WTC11 (cell line): ENCODE measurements at regions not wholly inside any gene's neighbourhood (a gene's known extent, or its start where the extent isn't known, plus 50 kb on each side); places are given as distances from the start of the nearest gene placed in this dataset.

ENCODE experiments used
- ATAC-seq: fragments of 200-7000 bp; cut with Tn5 transposase; 2 replicates; pipeline ENCODE4 v1.10.0; 2021; ENCODE audit warnings: mild to moderate bottlenecking, moderate library complexity
- CTCF ChIA-PET: fragments of 300-600 bp; sonication (Branson Sonifier 250); formaldehyde crosslinking; loops from one replicate; lab custom pipeline; 2021; ENCODE audit warnings: antibody characterized with exemption; lab: Charles Lee
- POLR2A ChIA-PET: fragments of 350-600 bp; sonication (Branson Sonifier 250); formaldehyde crosslinking; loops from one replicate; lab custom pipeline; 2021; ENCODE audit warnings: antibody characterized with exemption; lab: Charles Lee
- DNase-seq: peaks from one replicate; pipeline ENCODE4 v3.0.0; 2021; ENCODE audit warnings: low spot score
- H3K27ac Mint-ChIP-seq: 2 replicates; pipeline ENCODE4 v1.8.0; 2021; ENCODE audit warnings: mixed read lengths
- H3K27me3 Mint-ChIP-seq: 2 replicates; pipeline ENCODE4 v1.8.0; 2021; ENCODE audit warnings: low read depth, mild to moderate bottlenecking, moderate library complexity, mixed read lengths
- H3K36me3 Mint-ChIP-seq: 2 replicates; pipeline ENCODE4 v1.8.0; 2021; ENCODE audit warnings: mixed read lengths
- H3K4me1 Mint-ChIP-seq: 2 replicates; pipeline ENCODE4 v1.8.0; 2022; ENCODE audit warnings: mixed read lengths
- H3K4me3 Mint-ChIP-seq: 2 replicates; pipeline ENCODE4 v1.8.0; 2021; ENCODE audit warnings: mild to moderate bottlenecking, moderate library complexity, mixed read lengths
- H3K9me3 Mint-ChIP-seq: 2 replicates; pipeline ENCODE4 v1.8.0; 2021; ENCODE audit warnings: mixed read lengths
- ATF2 ChIP-seq: sonication (generic); formaldehyde crosslinking; IDR thresholded peaks from 2 replicates; pipeline ENCODE4 v1.8.1; 2022; ENCODE audit warnings: low read depth, missing genetic modification reagents, borderline replicate concordance
- CREB1 ChIP-seq: sonication (generic); formaldehyde crosslinking; IDR thresholded peaks from 2 replicates; pipeline ENCODE4 v1.8.0; 2023; ENCODE audit warnings: mild to moderate bottlenecking, missing genetic modification reagents
- CTCF ChIP-seq: fragments of 200-600 bp; IDR thresholded peaks from 2 replicates; pipeline ENCODE4 v1.8.0; 2022; ENCODE audit warnings: antibody characterized with exemption
- ERG ChIP-seq: fragments of 250-450 bp; sonication (Bioruptor Pico); IDR thresholded peaks from 2 replicates; pipeline ENCODE4 v1.8.0; 2021; ENCODE audit warnings: mild to moderate bottlenecking
- FOXJ3 ChIP-seq: sonication (generic); formaldehyde crosslinking; IDR thresholded peaks from 2 replicates; pipeline ENCODE4 v1.9.0; 2021; ENCODE audit warnings: missing genetic modification reagents, mild to moderate bottlenecking, borderline replicate concordance
- GTF2I ChIP-seq: fragments of 250-450 bp; sonication (Bioruptor Pico); conservative IDR thresholded peaks from 2 replicates; pipeline ENCODE4 v1.4.0; 2021; ENCODE audit warnings: mild to moderate bottlenecking
- IRF2 ChIP-seq: sonication (generic); formaldehyde crosslinking; IDR thresholded peaks from 2 replicates; pipeline ENCODE4 v1.8.0; 2022; ENCODE audit warnings: low read depth, missing genetic modification reagents, borderline replicate concordance
- TEAD1 ChIP-seq: sonication (generic); formaldehyde crosslinking; IDR thresholded peaks from 2 replicates; pipeline ENCODE4 v1.8.0; 2022; ENCODE audit warnings: mild to moderate bottlenecking, missing genetic modification reagents
- TEAD4 ChIP-seq: sonication (generic); formaldehyde crosslinking; IDR thresholded peaks from 2 replicates; pipeline ENCODE4 v1.8.0; 2022; ENCODE audit warnings: mild to moderate bottlenecking, missing genetic modification reagents
- ZNF121 ChIP-seq: sonication (generic); formaldehyde crosslinking; IDR thresholded peaks from 2 replicates; pipeline ENCODE4 v1.8.0; 2023; ENCODE audit warnings: missing genetic modification reagents
- ZNF232 ChIP-seq: sonication (generic); formaldehyde crosslinking; IDR thresholded peaks from 2 replicates; pipeline ENCODE4 v1.8.0; 2022; ENCODE audit warnings: mild to moderate bottlenecking, missing genetic modification reagents
- ZNF396 ChIP-seq: fragments of 250-450 bp; sonication (Bioruptor Pico); IDR thresholded peaks from 2 replicates; pipeline ENCODE4 v1.8.0; 2021; ENCODE audit warnings: mild to moderate bottlenecking, moderate library complexity, borderline replicate concordance
- ZNF423 ChIP-seq: fragments of 250-450 bp; sonication (Bioruptor Pico); IDR thresholded peaks from 2 replicates; pipeline ENCODE4 v2.1.2; 2022; ENCODE audit warnings: mild to moderate bottlenecking, moderate library complexity
- TF ChIP-seq, protein P1 (sequence below): sonication (generic); formaldehyde crosslinking; IDR thresholded peaks from 2 replicates; pipeline ENCODE4 v1.8.1; 2023; ENCODE audit warnings: mild to moderate bottlenecking, moderate library complexity, missing genetic modification reagents
- TF ChIP-seq, protein P2 (sequence below): sonication (generic); formaldehyde crosslinking; IDR thresholded peaks from 2 replicates; pipeline ENCODE4 v1.8.1; 2023; ENCODE audit warnings: mild to moderate bottlenecking, missing genetic modification reagents
- TF ChIP-seq, protein P3 (sequence below): sonication (generic); formaldehyde crosslinking; IDR thresholded peaks from 2 replicates; pipeline ENCODE4 v1.8.1; 2022; ENCODE audit warnings: missing genetic modification reagents, borderline replicate concordance
- TF ChIP-seq, protein P4 (sequence below): sonication (generic); formaldehyde crosslinking; IDR thresholded peaks from 2 replicates; pipeline ENCODE4 v1.8.1; 2023; ENCODE audit warnings: mild to moderate bottlenecking, missing genetic modification reagents, moderate library complexity

GRCh38 chr16:60932600-60932999 is 1103.6 kb downstream of the CDH8 start:
- Mint-ChIP-seq H3K27ac (no peak overlapping the region), H3K4me1 (peaks cover 10% of the 10 kb centered on the region; the same call in 1 of the 2 replicates), H3K9me3 (peaks cover 18% of the 10 kb centered on the region), H3K4me3 (no peak overlapping the region), H3K36me3 (peaks cover 4% of the 10 kb centered on the region; the same call in 1 of the 2 replicates), H3K27me3 (peaks cover 5% of the 10 kb centered on the region; the same call in 1 of the 2 replicates)
- CTCF ChIA-PET: interaction anchor here (1.1 kb wide), 1 partner anchor 246 kb away, joined by 4 read pairs; no protein-coding TSS in a partner anchor
- ATAC-seq (no peak), DNase-seq (no peak)
- TF ChIP-seq, protein P1, sequence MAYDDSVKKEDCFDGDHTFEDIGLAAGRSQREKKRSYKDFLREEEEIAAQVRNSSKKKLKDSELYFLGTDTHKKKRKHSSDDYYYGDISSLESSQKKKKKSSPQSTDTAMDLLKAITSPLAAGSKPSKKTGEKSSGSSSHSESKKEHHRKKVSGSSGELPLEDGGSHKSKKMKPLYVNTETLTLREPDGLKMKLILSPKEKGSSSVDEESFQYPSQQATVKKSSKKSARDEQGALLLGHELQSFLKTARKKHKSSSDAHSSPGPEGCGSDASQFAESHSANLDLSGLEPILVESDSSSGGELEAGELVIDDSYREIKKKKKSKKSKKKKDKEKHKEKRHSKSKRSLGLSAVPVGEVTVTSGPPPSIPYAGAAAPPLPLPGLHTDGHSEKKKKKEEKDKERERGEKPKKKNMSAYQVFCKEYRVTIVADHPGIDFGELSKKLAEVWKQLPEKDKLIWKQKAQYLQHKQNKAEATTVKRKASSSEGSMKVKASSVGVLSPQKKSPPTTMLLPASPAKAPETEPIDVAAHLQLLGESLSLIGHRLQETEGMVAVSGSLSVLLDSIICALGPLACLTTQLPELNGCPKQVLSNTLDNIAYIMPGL (CRISPR knock-in tag): no peak
- no peak for TF ChIP-seq TEAD1 (CRISPR knock-in tag)
- no peak for TF ChIP-seq IRF2 (CRISPR knock-in tag)
- POLR2A ChIA-PET: no interaction called here

GRCh38 chr16:60930291-60930690 is 1105.9 kb downstream of the CDH8 start:
- H3K27ac Mint-ChIP-seq: no peak overlapping the region
- H3K4me1 Mint-ChIP-seq: peaks cover 7% of the 10 kb centered on the region; the same call in 1 of the 2 replicates
- no peaks in the 10 kb centered on the region for H3K27me3 Mint-ChIP-seq

GRCh38 chr16:60922920-60923319 is 1113.3 kb downstream of the CDH8 start:
- no peak overlapping the region for H3K27ac Mint-ChIP-seq
- POLR2A ChIA-PET: no interaction called here
- H3K4me1 Mint-ChIP-seq: no peaks in the 10 kb centered on the region
- no peak overlapping the region for H3K4me3 Mint-ChIP-seq
- CTCF ChIA-PET: no interaction called here
- DNase-seq (no peak), ATAC-seq (no peak)
- H3K9me3 Mint-ChIP-seq: no peaks in the 10 kb centered on the region
- no peaks in the 10 kb centered on the region for H3K36me3 Mint-ChIP-seq
- no peaks in the 10 kb centered on the region for H3K27me3 Mint-ChIP-seq
- TF ChIP-seq, protein P2, sequence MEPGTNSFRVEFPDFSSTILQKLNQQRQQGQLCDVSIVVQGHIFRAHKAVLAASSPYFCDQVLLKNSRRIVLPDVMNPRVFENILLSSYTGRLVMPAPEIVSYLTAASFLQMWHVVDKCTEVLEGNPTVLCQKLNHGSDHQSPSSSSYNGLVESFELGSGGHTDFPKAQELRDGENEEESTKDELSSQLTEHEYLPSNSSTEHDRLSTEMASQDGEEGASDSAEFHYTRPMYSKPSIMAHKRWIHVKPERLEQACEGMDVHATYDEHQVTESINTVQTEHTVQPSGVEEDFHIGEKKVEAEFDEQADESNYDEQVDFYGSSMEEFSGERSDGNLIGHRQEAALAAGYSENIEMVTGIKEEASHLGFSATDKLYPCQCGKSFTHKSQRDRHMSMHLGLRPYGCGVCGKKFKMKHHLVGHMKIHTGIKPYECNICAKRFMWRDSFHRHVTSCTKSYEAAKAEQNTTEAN (CRISPR knock-in tag): no peak
- TF ChIP-seq ZNF423 (CRISPR knock-in tag) (no peak), CREB1 (no peak), ERG (CRISPR knock-in tag) (no peak), FOXJ3 (no peak), ATF2 (CRISPR knock-in tag) (no peak), ZNF121 (CRISPR knock-in tag) (no peak), ZNF396 (CRISPR knock-in tag) (no peak), ZNF232 (CRISPR knock-in tag) (no peak), GTF2I (CRISPR knock-in tag) (no peak)
- TF ChIP-seq, protein P3, sequence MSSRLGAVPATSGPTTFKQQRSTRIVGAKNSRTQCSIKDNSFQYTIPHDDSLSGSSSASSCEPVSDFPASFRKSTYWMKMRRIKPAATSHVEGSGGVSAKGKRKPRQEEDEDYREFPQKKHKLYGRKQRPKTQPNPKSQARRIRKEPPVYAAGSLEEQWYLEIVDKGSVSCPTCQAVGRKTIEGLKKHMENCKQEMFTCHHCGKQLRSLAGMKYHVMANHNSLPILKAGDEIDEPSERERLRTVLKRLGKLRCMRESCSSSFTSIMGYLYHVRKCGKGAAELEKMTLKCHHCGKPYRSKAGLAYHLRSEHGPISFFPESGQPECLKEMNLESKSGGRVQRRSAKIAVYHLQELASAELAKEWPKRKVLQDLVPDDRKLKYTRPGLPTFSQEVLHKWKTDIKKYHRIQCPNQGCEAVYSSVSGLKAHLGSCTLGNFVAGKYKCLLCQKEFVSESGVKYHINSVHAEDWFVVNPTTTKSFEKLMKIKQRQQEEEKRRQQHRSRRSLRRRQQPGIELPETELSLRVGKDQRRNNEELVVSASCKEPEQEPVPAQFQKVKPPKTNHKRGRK (CRISPR knock-in tag): no peak

More at GRCh38 chr16:60930291-60930690, 1105.9 kb downstream of the CDH8 start:
- Mint-ChIP-seq H3K4me3 (no peak overlapping the region), H3K9me3 (peaks cover 9% of the 10 kb centered on the region; the same call in 1 of the 2 replicates), H3K36me3 (no peaks in the 10 kb centered on the region)
- ChIA-PET CTCF (no interaction called here), POLR2A (no interaction called here)
- ATAC-seq (no peak), DNase-seq (no peak)
- TF ChIP-seq, protein P4, sequence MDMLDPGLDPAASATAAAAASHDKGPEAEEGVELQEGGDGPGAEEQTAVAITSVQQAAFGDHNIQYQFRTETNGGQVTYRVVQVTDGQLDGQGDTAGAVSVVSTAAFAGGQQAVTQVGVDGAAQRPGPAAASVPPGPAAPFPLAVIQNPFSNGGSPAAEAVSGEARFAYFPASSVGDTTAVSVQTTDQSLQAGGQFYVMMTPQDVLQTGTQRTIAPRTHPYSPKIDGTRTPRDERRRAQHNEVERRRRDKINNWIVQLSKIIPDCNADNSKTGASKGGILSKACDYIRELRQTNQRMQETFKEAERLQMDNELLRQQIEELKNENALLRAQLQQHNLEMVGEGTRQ (CRISPR knock-in tag): no peak
- no peak for TF ChIP-seq TEAD4 (CRISPR knock-in tag)
- TF ChIP-seq CTCF: no peak
